Cardiac fibroblast (primary cell): ENCODE measurements at regions not wholly inside any gene's neighbourhood (a gene's known extent, or its start where the extent isn't known, plus 50 kb on each side); places are given as distances from the start of the nearest gene placed in this dataset.
A peak's percentile ranks its signal among the peaks of the same experiment; 100 is the strongest.

Source experiments
- DNase-seq, 2 donors: peaks; one replicate each; pipeline versions ENCODE4 v3.0.0 to v3.0.0-alpha.2; 2010; ENCODE audit warnings: low read depth in 2 of 2
- H3K4me3 ChIP-seq, 2 donors: replicated peaks in 1 of 2; 1 replicate in 1 of 2; 2 replicates in 1 of 2; pipeline ENCODE4 v1.5.1; 2011; ENCODE audit warnings: low read depth in 2 of 2, low read length in 2 of 2, mild to moderate bottlenecking in 2 of 2, moderate library complexity in 1 of 2
- TF ChIP-seq, protein P1 (sequence below): IDR thresholded peaks from one replicate; pipeline ENCODE4 v1.5.1; 2011; ENCODE audit warnings: low read depth, mild to moderate bottlenecking, low read length, inconsistent platforms

DNA sequence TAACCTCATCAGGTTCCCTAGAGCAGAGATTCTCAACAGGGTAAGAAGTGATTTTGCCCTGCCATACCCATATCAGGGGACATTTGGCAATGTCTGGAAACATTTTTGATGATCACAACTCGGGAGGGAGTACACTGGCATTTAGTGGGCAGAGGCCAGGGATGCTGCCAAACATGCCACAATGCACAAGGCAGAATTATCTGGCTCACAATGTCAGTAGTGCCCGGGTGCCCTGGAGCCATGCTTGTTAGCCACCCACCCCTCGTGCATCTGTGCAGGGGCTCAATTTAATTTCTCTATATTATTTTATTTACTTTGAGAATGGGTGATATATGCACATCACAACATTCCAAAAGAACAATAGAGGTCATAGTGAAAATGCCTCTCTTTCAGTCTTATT, 82.0 kb upstream of the DHX15 start:
- TF ChIP-seq, protein P1, sequence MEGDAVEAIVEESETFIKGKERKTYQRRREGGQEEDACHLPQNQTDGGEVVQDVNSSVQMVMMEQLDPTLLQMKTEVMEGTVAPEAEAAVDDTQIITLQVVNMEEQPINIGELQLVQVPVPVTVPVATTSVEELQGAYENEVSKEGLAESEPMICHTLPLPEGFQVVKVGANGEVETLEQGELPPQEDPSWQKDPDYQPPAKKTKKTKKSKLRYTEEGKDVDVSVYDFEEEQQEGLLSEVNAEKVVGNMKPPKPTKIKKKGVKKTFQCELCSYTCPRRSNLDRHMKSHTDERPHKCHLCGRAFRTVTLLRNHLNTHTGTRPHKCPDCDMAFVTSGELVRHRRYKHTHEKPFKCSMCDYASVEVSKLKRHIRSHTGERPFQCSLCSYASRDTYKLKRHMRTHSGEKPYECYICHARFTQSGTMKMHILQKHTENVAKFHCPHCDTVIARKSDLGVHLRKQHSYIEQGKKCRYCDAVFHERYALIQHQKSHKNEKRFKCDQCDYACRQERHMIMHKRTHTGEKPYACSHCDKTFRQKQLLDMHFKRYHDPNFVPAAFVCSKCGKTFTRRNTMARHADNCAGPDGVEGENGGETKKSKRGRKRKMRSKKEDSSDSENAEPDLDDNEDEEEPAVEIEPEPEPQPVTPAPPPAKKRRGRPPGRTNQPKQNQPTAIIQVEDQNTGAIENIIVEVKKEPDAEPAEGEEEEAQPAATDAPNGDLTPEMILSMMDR = no peak
- no peak for DNase-seq
- no peak overlapping the region for H3K4me3 ChIP-seq

DNA sequence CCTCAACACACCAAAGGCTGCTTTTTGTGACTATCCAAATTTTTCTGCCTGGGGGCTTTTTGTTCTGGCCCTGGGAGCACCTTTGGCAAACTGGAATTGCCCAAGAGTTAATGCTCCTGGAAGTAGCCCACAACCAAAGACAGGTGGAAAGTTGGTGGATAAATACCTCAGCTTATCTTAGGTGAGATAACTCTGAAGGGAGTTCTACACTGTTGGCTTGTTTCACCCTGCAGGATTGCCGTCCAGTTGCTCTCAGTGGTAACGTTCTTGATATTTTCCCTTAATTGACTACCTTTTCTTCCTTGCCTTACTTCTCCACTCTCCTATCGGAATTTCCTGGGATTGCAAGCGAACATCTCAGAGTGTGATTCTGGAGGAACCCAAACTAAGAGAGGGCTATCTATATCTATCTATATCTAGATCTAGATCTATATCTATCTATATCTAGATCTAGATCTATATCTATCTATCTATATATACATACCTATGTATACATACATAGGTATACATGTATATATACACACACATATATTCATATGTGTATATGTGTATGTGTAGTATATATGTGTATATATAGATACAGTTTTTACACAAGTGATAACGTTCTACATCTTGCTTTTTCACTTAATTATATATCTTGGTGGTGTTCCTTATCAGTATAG, 82.6 kb upstream of the DHX15 start:
- no peak overlapping the region for H3K4me3 ChIP-seq
- TF ChIP-seq, protein P1 = no peak
- no peak for DNase-seq

DNA sequence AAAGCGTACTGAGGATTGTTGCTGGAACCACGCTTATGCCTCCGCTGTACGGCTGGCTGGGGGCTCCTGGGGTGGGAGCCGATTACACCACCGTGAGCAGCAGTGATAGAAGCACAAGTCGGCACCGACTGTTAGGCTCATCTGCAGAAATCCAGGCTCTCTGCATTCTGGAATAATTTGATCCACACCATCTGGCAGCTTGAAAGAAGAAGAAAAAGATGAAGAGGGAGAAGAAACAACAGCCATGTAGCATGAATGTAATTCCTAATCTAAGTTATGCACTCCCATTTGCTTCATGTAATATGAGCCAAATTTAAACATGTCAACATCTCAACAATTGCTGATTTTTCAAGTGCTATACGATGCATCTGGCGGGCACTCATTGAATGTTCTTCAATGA, 84.6 kb upstream of the DHX15 start:
- DNase-seq = no peak
- TF ChIP-seq, protein P1 = no peak

DNA sequence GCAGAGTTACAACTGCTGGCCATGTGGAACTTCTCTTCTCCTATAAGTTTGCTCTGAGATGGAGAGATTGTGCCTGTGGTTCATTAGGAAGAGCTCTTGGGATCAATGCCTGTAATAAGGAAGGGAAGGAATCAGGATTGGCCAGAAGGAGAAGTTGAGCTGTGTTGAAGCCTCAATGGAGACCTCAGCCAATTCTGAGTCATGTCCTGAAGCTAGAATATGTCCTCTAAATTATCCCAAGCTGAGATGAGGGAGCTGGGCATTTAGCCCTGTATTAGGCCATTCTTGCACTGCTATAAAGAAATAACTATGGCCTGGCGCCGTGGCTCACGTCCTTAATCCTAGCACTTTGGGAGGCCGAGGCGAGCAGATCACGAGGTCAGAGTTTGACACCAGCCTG, 85.4 kb upstream of the DHX15 start:
- no peak overlapping the region for H3K4me3 ChIP-seq
- TF ChIP-seq, protein P1 = no peak
- no peak for DNase-seq

More for the DNA sequence above, 84.6 kb upstream of the DHX15 start:
- no peak overlapping the region for H3K4me3 ChIP-seq

DNA sequence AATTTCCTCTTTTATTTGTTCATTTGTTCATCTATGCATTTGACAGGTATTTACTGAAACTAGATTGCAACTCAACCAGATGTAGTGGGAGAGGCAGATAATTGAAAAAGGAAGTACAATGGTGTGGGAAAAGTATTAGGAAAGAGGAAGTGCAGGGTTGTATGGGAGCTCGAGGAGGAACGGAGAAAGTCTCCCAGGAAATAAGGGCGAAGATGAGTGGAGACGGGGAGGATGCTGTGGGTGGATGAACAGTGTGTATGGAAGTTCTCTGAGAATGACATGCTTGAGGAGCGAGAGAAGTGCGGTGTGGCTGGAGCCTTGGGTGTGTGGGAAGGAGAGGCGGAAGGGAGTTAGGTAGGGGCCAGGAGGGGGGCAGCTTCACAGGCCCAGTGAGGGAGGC, 87.5 kb upstream of the DHX15 start:
- DNase-seq = no peak
- no peak overlapping the region for H3K4me3 ChIP-seq
- TF ChIP-seq, protein P1 = no peak

DNA sequence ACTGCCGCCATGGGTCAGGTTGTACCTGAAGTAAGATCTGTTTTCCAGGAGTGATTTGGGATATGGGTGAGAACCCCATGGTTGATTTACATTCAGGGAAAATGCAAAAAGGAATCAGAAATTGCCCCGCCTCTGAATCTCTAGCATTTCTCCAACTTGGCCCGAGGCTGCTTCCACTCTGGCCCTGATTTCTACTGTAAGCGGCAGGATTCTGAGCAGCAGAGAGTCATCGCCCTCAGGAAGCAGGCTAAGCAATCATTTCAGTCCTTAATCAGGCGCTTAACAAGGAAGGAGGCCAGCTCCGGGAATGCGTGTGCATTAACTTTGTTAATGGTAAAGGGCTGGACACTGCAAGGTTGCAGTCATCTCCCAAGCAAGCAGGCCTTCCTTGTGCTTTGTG, 88.5 kb upstream of the DHX15 start:
- no peak overlapping the region for H3K4me3 ChIP-seq
- TF ChIP-seq, protein P1 = no peak
- DNase-seq = peak in 1 of 2 donors; percentile 29

DNA sequence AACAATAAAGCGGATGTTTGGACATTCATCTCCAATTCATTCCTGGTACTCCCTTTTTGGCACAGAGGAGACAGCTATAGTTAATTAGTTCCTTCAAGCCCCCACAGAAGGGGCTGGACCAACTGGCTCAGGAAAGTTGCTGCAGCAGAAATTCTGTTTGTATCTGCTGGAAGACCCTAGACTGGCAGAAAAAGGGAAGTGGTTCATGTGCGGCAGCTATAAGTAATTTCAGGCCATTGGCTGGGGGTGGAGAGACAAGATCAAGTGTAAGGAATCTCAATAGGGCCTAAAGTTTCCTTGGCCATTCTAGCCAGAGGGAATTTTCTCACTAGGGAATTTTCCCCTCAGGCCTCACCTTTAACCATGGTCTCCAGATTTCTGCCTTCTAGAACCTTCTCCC, 89.9 kb upstream of the DHX15 start:
- TF ChIP-seq, protein P1 = no peak
- no peak overlapping the region for H3K4me3 ChIP-seq
- no peak for DNase-seq
